Calu3 (cell line): ENCODE measurements at regions not wholly inside any gene's neighbourhood (a gene's known extent, or its start where the extent isn't known, plus 50 kb on each side); places are given as distances from the start of the nearest gene placed in this dataset.

Source experiments
- BruUV-seq: library from RNA; stranded (reverse); fragments of 400-500 nt; replicated peaks from 2 replicates; lab custom pipeline; 2021; lab: Mats Ljungman, UMichigan
- CTCF ChIA-PET: fragments of 300-600 bp; sonication (Branson Sonifier 250); formaldehyde crosslinking; loops from one replicate; lab custom pipeline; 2022; ENCODE audit warnings: antibody characterized with exemption; lab: Charles Lee
- DNase-seq: peaks from one replicate; pipeline ENCODE4 v3.0.0; 2022
- H3K27ac Mint-ChIP-seq: one replicate; pipeline ENCODE4 v1.8.0; 2022; ENCODE audit warnings: mixed read lengths; ENCODE audit not compliant: unreplicated experiment
- H3K27me3 Mint-ChIP-seq: one replicate; pipeline ENCODE4 v1.8.0; 2022; ENCODE audit warnings: mixed read lengths; ENCODE audit not compliant: unreplicated experiment
- H3K36me3 Mint-ChIP-seq: one replicate; pipeline ENCODE4 v1.8.0; 2022; ENCODE audit warnings: mild to moderate bottlenecking, moderate library complexity, mixed read lengths; ENCODE audit not compliant: insufficient read depth, unreplicated experiment
- H3K4me1 Mint-ChIP-seq: one replicate; pipeline ENCODE4 v1.8.0; 2022; ENCODE audit warnings: mild to moderate bottlenecking, low read depth, mixed read lengths; ENCODE audit not compliant: unreplicated experiment
- H3K4me3 Mint-ChIP-seq: one replicate; pipeline ENCODE4 v1.8.0; 2022; ENCODE audit warnings: mild to moderate bottlenecking, low read depth, moderate library complexity, mixed read lengths; ENCODE audit not compliant: unreplicated experiment
- H3K9me3 Mint-ChIP-seq: one replicate; pipeline ENCODE4 v1.8.0; 2022; ENCODE audit warnings: low read depth, mixed read lengths; ENCODE audit not compliant: unreplicated experiment
- intact Hi-C: fragments of 100-400 bp; cut with micrococcal nuclease; formaldehyde crosslinking; loops from one replicate; pipeline ENCODE4 v1.10.0; 2022; ENCODE audit not compliant: unreplicated experiment
- TF ChIP-seq, protein P1 (sequence below): fragments of 200-600 bp; IDR thresholded peaks from one replicate; pipeline ENCODE4 v1.8.0; 2022; ENCODE audit warnings: antibody characterized with exemption; ENCODE audit not compliant: unreplicated experiment

GRCh38 chr4:173919196-173919595 is 364.3 kb downstream of the FBXO8 start:
- CTCF ChIA-PET, result no interaction called here
- Mint-ChIP-seq H3K4me1 (no peaks in the 10 kb centered on the region), H3K9me3 (no peaks in the 10 kb centered on the region), H3K27ac (no peak overlapping the region), H3K36me3 (no peaks in the 10 kb centered on the region), H3K4me3 (no peak overlapping the region), H3K27me3 (no peaks in the 10 kb centered on the region)
- no peak for DNase-seq
- TF ChIP-seq, protein P1, sequence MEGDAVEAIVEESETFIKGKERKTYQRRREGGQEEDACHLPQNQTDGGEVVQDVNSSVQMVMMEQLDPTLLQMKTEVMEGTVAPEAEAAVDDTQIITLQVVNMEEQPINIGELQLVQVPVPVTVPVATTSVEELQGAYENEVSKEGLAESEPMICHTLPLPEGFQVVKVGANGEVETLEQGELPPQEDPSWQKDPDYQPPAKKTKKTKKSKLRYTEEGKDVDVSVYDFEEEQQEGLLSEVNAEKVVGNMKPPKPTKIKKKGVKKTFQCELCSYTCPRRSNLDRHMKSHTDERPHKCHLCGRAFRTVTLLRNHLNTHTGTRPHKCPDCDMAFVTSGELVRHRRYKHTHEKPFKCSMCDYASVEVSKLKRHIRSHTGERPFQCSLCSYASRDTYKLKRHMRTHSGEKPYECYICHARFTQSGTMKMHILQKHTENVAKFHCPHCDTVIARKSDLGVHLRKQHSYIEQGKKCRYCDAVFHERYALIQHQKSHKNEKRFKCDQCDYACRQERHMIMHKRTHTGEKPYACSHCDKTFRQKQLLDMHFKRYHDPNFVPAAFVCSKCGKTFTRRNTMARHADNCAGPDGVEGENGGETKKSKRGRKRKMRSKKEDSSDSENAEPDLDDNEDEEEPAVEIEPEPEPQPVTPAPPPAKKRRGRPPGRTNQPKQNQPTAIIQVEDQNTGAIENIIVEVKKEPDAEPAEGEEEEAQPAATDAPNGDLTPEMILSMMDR, result no peak
- no TSS peak for BruUV-seq
- intact Hi-C loops, result no loop called here

- Mint-ChIP-seq H3K9me3 (no peaks in the 10 kb centered on the region), H3K4me3 (no peak overlapping the region), H3K27me3 (no peaks in the 10 kb centered on the region), H3K36me3 (no peaks in the 10 kb centered on the region), H3K4me1 (no peaks in the 10 kb centered on the region), H3K27ac (no peak overlapping the region)
- intact Hi-C loops, result no loop called here
- peak; percentile 1 for DNase-seq
- no TSS peak for BruUV-seq
- CTCF ChIA-PET, result no interaction called here
- TF ChIP-seq, protein P1, result no peak
These were observed 366.1 kb downstream of the FBXO8 start for GRCh38 chr4:173917255-173917960.

- no TSS peak for BruUV-seq
These were observed 370.0 kb downstream of the FBXO8 start for GRCh38 chr4:173913496-173913895.

DNA sequence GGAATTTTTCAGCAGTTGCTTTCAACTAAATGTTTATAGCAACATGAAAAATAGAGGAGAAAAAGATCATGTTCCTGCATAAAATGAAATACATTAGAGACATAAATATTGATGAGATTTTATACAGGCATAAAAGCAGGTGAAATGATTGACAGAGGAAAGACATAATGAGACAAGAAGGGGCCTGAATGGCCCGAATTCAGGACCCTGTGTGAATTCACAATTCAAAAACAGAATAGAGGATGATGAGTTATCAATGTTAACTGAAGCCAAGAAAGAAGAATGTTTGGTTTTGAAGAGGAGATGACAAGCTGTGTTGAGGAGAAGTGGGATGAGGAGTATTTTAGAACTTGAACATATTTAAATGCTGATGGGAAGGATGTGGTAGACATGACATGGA is 371.1 kb downstream of the FBXO8 start:
- Mint-ChIP-seq H3K27me3 (no peaks in the 10 kb centered on the region), H3K4me1 (no peaks in the 10 kb centered on the region), H3K9me3 (no peaks in the 10 kb centered on the region), H3K36me3 (no peaks in the 10 kb centered on the region), H3K27ac (no peak overlapping the region), H3K4me3 (no peak overlapping the region)
- CTCF ChIA-PET, result no interaction called here
- TF ChIP-seq, protein P1, result no peak
- intact Hi-C loops, result no loop called here
- DNase-seq, result no peak
- BruUV-seq, result no TSS peak

More at GRCh38 chr4:173913496-173913895, 370.0 kb downstream of the FBXO8 start:
- Mint-ChIP-seq H3K27ac (no peak overlapping the region), H3K4me3 (no peak overlapping the region), H3K36me3 (no peaks in the 10 kb centered on the region), H3K27me3 (no peaks in the 10 kb centered on the region), H3K9me3 (no peaks in the 10 kb centered on the region), H3K4me1 (no peaks in the 10 kb centered on the region)
- TF ChIP-seq, protein P1, result no peak
- no peak for DNase-seq
- CTCF ChIA-PET, result interaction anchor here (0.5 kb wide), 1 partner anchor 597 kb away, joined by 3 read pairs; no protein-coding TSS in a partner anchor
- intact Hi-C loops, result no loop called here
